Osteocyte (in vitro differentiated cells): ENCODE measurements at regions not wholly inside any gene's neighbourhood (a gene's known extent, or its start where the extent isn't known, plus 50 kb on each side); places are given as distances from the start of the nearest gene placed in this dataset.
"Not testable (repeated sequence)": the region's sequence is repeated elsewhere in the genome, so short reads cannot be mapped to it uniquely, and the experiment has no call there.

Experiments
- DNase-seq: peaks from one replicate; pipeline ENCODE4 v3.0.0; 2021; ENCODE audit warnings: mixed read lengths; ENCODE audit not compliant: unreplicated experiment; ENCODE audit errors: extremely low spot score
- H3K27ac Mint-ChIP-seq: one replicate; pipeline ENCODE4 v1.8.0; 2021; ENCODE audit warnings: mild to moderate bottlenecking, mixed read lengths; ENCODE audit not compliant: unreplicated experiment
- H3K27me3 Mint-ChIP-seq: one replicate; pipeline ENCODE4 v1.8.0; 2021; ENCODE audit warnings: mixed read lengths; ENCODE audit not compliant: unreplicated experiment
- H3K36me3 Mint-ChIP-seq: one replicate; pipeline ENCODE4 v1.8.0; 2021; ENCODE audit warnings: mixed read lengths; ENCODE audit not compliant: unreplicated experiment
- H3K4me1 Mint-ChIP-seq: one replicate; pipeline ENCODE4 v1.8.0; 2021; ENCODE audit warnings: mixed read lengths; ENCODE audit not compliant: unreplicated experiment
- H3K4me3 Mint-ChIP-seq: one replicate; pipeline ENCODE4 v1.8.0; 2021; ENCODE audit warnings: mild to moderate bottlenecking, moderate library complexity, mixed read lengths; ENCODE audit not compliant: unreplicated experiment
- H3K9me3 Mint-ChIP-seq: one replicate; pipeline ENCODE4 v1.8.0; 2021; ENCODE audit warnings: mixed read lengths; ENCODE audit not compliant: unreplicated experiment
- TF ChIP-seq, protein P1 (sequence below): fragments of 200-600 bp; sonication (generic); IDR thresholded peaks from 2 replicates; pipeline ENCODE4 v1.5.0; 2021; ENCODE audit warnings: antibody characterized with exemption, mild to moderate bottlenecking, moderate library complexity

DNA sequence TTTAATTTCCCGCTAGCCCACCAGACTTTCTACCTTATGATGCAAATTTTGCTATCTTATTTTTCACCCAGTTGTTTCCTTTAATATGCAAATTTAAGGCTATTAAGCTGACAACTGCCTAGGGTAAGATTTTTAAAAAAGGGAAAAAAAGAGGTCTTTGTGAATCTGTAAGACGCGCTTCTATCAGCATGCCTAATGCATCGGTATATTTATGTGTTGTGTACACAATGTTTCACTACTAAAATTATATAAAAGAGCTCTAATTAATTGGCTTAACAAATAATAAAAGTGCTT lies 386.6 kb downstream of the KIF20B start:
- Mint-ChIP-seq H3K4me3 (no peak overlapping the region), H3K4me1 (no peaks in the 10 kb centered on the region), H3K36me3 (no peaks in the 10 kb centered on the region), H3K27me3 (peaks cover 4% of the 10 kb centered on the region), H3K9me3 (no peaks in the 10 kb centered on the region), H3K27ac (no peak overlapping the region)
- TF ChIP-seq, protein P1, sequence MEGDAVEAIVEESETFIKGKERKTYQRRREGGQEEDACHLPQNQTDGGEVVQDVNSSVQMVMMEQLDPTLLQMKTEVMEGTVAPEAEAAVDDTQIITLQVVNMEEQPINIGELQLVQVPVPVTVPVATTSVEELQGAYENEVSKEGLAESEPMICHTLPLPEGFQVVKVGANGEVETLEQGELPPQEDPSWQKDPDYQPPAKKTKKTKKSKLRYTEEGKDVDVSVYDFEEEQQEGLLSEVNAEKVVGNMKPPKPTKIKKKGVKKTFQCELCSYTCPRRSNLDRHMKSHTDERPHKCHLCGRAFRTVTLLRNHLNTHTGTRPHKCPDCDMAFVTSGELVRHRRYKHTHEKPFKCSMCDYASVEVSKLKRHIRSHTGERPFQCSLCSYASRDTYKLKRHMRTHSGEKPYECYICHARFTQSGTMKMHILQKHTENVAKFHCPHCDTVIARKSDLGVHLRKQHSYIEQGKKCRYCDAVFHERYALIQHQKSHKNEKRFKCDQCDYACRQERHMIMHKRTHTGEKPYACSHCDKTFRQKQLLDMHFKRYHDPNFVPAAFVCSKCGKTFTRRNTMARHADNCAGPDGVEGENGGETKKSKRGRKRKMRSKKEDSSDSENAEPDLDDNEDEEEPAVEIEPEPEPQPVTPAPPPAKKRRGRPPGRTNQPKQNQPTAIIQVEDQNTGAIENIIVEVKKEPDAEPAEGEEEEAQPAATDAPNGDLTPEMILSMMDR: no peak
- no peak for DNase-seq

DNA sequence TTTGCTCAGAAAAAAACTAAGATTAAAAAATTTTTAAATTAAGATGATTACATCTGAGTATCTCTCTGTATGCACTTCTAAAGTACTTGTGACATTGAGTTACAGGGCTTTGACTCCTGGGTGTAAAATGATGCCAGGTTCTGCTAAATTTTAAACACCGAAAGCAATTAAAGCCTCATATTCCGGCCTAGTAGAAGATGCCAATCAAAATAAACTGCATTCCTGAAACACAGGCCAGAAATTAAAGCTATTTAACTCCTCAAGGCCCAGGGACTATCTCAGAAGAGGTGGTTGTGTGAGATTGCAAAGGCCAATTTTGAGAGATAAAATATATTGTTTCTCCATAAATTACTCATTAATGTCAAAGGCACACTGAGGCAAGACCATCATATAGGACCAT lies 388.3 kb downstream of the KIF20B start:
- Mint-ChIP-seq H3K9me3 (no peaks in the 10 kb centered on the region), H3K4me1 (no peaks in the 10 kb centered on the region), H3K36me3 (no peaks in the 10 kb centered on the region), H3K4me3 (no peak overlapping the region), H3K27ac (no peak overlapping the region), H3K27me3 (peaks cover 7% of the 10 kb centered on the region)
- no peak for DNase-seq
- TF ChIP-seq, protein P1: no peak

DNA sequence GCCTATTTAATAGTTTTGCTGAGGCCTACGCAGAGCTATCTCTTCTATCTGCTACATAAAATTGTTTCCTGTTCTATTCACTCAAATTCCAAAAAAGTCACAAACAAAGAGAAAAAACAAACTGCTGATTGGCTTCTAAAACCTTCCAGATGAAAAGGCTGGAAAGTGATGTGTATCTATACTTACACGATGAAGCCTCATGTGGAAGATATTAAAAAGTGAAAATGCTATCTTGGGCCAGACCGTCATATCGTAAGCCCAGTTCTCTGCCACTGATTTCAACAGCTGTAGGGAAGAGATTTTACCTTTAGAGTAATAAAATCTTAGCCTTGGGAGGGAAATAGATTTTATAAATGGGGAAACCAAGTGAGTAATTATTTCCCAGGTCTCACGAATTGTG lies 394.8 kb downstream of the KIF20B start:
- no peak overlapping the region for H3K27ac Mint-ChIP-seq
- H3K27me3 Mint-ChIP-seq: peaks cover 24% of the 10 kb centered on the region
- H3K9me3 Mint-ChIP-seq: no peaks in the 10 kb centered on the region
- H3K36me3 Mint-ChIP-seq: no peaks in the 10 kb centered on the region
- no peak overlapping the region for H3K4me3 Mint-ChIP-seq
- DNase-seq: no peak
- no peaks in the 10 kb centered on the region for H3K4me1 Mint-ChIP-seq
- TF ChIP-seq, protein P1: no peak

DNA sequence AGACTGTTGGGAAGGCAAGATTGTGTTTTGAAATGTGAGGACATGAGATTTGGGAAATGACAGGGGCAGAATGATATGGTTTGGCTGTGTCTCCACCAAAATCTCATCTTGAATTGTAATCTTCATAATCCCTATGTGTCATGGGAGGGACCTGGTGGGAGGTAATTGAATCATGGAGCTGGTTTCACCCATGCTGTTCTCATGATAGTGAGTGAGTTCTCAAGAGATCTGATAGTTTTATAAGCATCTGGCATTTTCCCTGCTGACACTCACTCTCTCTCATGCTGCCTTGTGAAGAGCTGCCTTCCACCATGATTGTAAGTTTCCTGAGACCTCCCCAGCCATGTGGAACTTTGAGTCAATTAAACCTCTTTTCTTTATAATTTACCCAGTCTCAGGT lies 406.2 kb downstream of the KIF20B start:
- not testable (repeated sequence) for H3K9me3 Mint-ChIP-seq, DNase-seq, H3K4me3 Mint-ChIP-seq, H3K36me3 Mint-ChIP-seq, H3K27ac Mint-ChIP-seq, H3K4me1 Mint-ChIP-seq
- peaks cover 10% of the 10 kb centered on the region for H3K27me3 Mint-ChIP-seq

DNA sequence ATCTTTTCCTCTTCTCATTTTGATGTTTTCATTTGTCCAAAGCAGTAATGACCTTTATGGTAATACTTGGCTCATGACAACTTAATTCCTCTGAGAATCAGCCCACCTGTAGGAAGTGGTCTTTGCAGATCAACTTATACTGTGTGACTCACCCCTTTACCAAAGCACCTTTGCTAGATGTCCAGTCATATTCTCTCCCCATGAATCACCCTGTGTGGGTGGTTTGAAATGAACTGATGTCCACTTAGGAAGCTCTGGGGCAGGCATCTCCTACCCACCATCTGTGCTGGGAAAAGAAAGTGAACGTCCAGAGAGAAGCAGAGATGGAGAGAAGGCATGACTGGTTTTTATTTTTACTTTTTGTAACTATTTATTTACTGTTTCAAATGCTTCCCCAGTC lies 410.3 kb downstream of the KIF20B start:
- Mint-ChIP-seq H3K27ac (no peak overlapping the region), H3K36me3 (no peaks in the 10 kb centered on the region), H3K9me3 (peaks cover under 1% of the 10 kb centered on the region), H3K4me1 (no peaks in the 10 kb centered on the region), H3K27me3 (peaks cover 2% of the 10 kb centered on the region), H3K4me3 (no peak overlapping the region)
- TF ChIP-seq, protein P1: no peak
- no peak for DNase-seq

DNA sequence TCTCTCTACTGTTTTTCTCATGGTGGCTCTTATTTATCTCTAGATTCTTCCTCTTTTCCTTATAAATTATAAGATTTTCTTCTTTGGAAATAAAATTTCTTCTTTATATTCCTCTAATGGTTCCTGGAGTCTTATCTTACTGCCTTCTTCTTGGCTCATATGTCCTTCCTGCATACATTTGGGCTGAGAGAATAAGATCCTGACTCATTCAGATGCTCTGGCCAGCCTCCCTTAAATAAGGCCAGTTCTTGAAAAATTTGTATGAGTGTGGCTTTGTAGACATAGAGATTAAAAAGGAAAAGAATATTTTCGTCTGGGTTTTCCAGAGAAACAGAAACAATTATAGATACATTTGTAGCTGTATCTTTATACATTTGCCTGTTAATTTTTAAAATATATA lies 411.3 kb downstream of the KIF20B start:
- Mint-ChIP-seq H3K4me1 (no peaks in the 10 kb centered on the region), H3K9me3 (peaks cover 7% of the 10 kb centered on the region), H3K27ac (no peak overlapping the region), H3K4me3 (no peak overlapping the region), H3K27me3 (no peaks in the 10 kb centered on the region), H3K36me3 (no peaks in the 10 kb centered on the region)
- TF ChIP-seq, protein P1: no peak
- DNase-seq: no peak

DNA sequence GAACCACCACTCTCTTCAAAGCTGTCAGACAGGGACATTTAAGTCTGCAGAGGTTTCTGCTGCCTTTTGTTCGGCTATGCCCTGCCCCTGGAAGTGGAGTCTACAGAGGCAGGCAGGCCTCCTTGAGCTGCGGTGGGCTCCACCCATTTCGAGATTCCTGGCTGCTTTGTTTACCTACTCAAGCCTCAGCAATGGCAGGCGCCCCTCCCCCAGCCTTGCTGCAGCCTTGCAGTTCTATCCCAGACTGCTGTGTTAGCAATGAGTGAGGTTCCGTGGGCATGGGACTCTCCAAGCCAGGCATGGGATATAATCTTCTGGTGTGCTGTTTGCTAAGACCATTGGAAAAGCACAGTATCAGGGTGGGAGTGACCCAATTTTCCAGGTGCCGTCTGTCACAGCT lies 417.2 kb downstream of the KIF20B start:
- not testable (repeated sequence) for H3K27ac Mint-ChIP-seq, DNase-seq, H3K36me3 Mint-ChIP-seq

DNA sequence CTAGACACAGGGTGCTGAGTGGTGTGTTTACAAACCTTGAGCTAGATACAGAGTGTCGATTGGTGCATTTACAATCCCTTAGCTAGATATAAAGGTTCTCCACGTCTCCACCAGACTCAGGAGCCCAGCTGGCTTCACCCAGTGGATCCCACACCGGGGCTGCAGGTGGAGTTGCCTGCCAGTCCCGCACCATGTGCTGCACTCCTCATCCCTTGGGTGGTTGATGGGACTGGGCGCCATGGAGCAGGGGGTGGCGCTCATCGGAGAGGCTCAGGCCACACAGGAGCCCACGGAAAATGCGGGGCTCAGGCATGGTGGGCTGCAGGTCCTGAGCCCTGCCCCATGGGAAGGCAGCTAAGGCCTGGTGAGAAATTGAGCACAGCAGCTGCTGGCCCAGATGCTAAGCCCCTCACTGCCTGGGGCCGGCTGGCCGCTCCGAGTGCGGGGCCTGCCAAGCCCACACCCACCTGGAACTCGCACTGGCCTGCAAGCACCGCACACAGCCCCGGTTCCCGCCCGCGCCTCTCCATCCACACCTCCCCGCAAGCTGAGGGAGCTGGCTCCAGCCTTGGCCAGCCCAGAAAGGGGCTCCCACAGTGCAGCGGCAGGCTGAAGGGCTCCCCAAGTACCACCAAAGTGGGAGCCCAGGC lies 418.4 kb downstream of the KIF20B start:
- H3K36me3 Mint-ChIP-seq, H3K27me3 Mint-ChIP-seq, H3K27ac Mint-ChIP-seq, H3K4me1 Mint-ChIP-seq, DNase-seq, H3K4me3 Mint-ChIP-seq: not testable (repeated sequence)
- H3K9me3 Mint-ChIP-seq: peaks cover 16% of the 10 kb centered on the region

More for the DNA sequence above, 417.2 kb downstream of the KIF20B start:
- not testable (repeated sequence) for H3K27me3 Mint-ChIP-seq, H3K4me3 Mint-ChIP-seq, H3K4me1 Mint-ChIP-seq
- H3K9me3 Mint-ChIP-seq: peaks cover 16% of the 10 kb centered on the region
